Hepatocyte (in vitro differentiated cells): ENCODE measurements at regions not wholly inside any gene's neighbourhood (a gene's known extent, or its start where the extent isn't known, plus 50 kb on each side); places are given as distances from the start of the nearest gene placed in this dataset.

Experiments used
- DNase-seq: peaks from one replicate; pipeline ENCODE4 v3.0.0-alpha.2; 2016; ENCODE audit warnings: low spot score
- H2AFZ ChIP-seq: fragments of 200-600 bp; sonication (generic); 2 replicates; pipeline ENCODE4 v1.6.0; 2016; ENCODE audit warnings: antibody characterized with exemption, mild to moderate bottlenecking
- H3K27ac ChIP-seq: fragments of 200-600 bp; sonication (generic); 2 replicates; pipeline ENCODE4 v1.5.1; 2016; ENCODE audit warnings: mild to moderate bottlenecking
- H3K27me3 ChIP-seq: fragments of 200-600 bp; sonication (generic); 2 replicates; pipeline ENCODE4 v1.6.1; 2016
- H3K36me3 ChIP-seq: fragments of 200-600 bp; sonication (generic); replicated peaks from 2 replicates; pipeline ENCODE4 v1.5.1; 2016; ENCODE audit warnings: low read depth; ENCODE audit not compliant: insufficient read depth
- H3K4me1 ChIP-seq: fragments of 200-600 bp; sonication (generic); 2 replicates; pipeline ENCODE4 v1.5.1; 2016; ENCODE audit warnings: mild to moderate bottlenecking, moderate library complexity; ENCODE audit not compliant: insufficient read depth
- H3K4me2 ChIP-seq: fragments of 200-600 bp; sonication (generic); 2 replicates; pipeline ENCODE4 v1.6.0; 2016
- H3K4me3 ChIP-seq: fragments of 200-600 bp; sonication (generic); 2 replicates; pipeline ENCODE4 v1.5.1; 2016; ENCODE audit warnings: mild to moderate bottlenecking
- H3K79me2 ChIP-seq: fragments of 200-600 bp; sonication (generic); 2 replicates; pipeline ENCODE4 v1.6.0; 2017; ENCODE audit warnings: mild to moderate bottlenecking
- H3K9me2 ChIP-seq: fragments of 200-600 bp; sonication (generic); replicated peaks from 2 replicates; pipeline ENCODE4 v1.6.0; 2017; ENCODE audit warnings: mild to moderate bottlenecking; ENCODE audit not compliant: insufficient read depth
- H3K9me3 ChIP-seq: fragments of 200-600 bp; sonication (generic); 2 replicates; pipeline ENCODE4 v1.5.1; 2016; ENCODE audit warnings: low read depth, mild to moderate bottlenecking
- H4K20me1 ChIP-seq: fragments of 200-600 bp; sonication (generic); 2 replicates; pipeline ENCODE4 v1.6.0; 2016; ENCODE audit warnings: mild to moderate bottlenecking; ENCODE audit not compliant: insufficient read depth, poor library complexity, severe bottlenecking
- CTCF ChIP-seq: fragments of 200-600 bp; sonication (generic); IDR thresholded peaks from 2 replicates; pipeline ENCODE4 v1.5.1; 2016; ENCODE audit warnings: antibody characterized with exemption, mild to moderate bottlenecking; ENCODE audit not compliant: poor library complexity
- EZH2 ChIP-seq: fragments of 200-600 bp; sonication (generic); IDR thresholded peaks from 2 replicates; pipeline ENCODE4 v1.6.1; 2016; ENCODE audit warnings: antibody characterized with exemption, mild to moderate bottlenecking, borderline replicate concordance
- EZH2phosphoT487 ChIP-seq: fragments of 200-600 bp; sonication (generic); IDR thresholded peaks from one replicate; pipeline ENCODE4 v1.6.1; 2018; ENCODE audit warnings: antibody characterized with exemption, mild to moderate bottlenecking, low read depth, moderate library complexity; ENCODE audit not compliant: unreplicated experiment, severe bottlenecking
- WGBS: methylation state at CpG from one replicate; pipeline ENCODE4 v1.1.6; 2016; ENCODE audit warnings: low lambda C conversion rate; ENCODE audit errors: missing lambda C conversion rate; 5-methylcytosine and 5-hydroxymethylcytosine counted together

- no peaks in the 10 kb centered on the region for H3K79me2 ChIP-seq
- H4K20me1 ChIP-seq: no peaks in the 10 kb centered on the region
- H3K27ac ChIP-seq: no peak overlapping the region
- WGBS: 93% methylated on average over 5 of the region's 5 CpGs
- H3K9me2 ChIP-seq: no peaks in the 10 kb centered on the region
- no peak overlapping the region for H3K4me2 ChIP-seq
- no peaks in the 10 kb centered on the region for H3K4me1 ChIP-seq
- H3K27me3 ChIP-seq: no peaks in the 10 kb centered on the region
- no peak overlapping the region for H2AFZ ChIP-seq
- H3K9me3 ChIP-seq: no peaks in the 10 kb centered on the region
- TF ChIP-seq EZH2phosphoT487: no peak
- no peak for TF ChIP-seq CTCF
- no peak for TF ChIP-seq EZH2
- no peak overlapping the region for H3K4me3 ChIP-seq
- no peak for DNase-seq
- H3K36me3 ChIP-seq: no peaks in the 10 kb centered on the region
Measured at GRCh38 chr2:180753809-180754761, 226.3 kb upstream of the UBE2E3 start.

- DNase-seq: no peak
- 91% methylated on average over 4 of the region's 4 CpGs for WGBS
Measured at GRCh38 chr2:180751306-180751920, 229.0 kb upstream of the UBE2E3 start.

GRCh38 chr2:180747728-180748127 is 232.7 kb upstream of the UBE2E3 start:
- Histone ChIP-seq H3K27ac (no peak overlapping the region), H3K27me3 (no peaks in the 10 kb centered on the region), H3K36me3 (no peaks in the 10 kb centered on the region), H3K4me2 (no peak overlapping the region), H3K4me1 (no peaks in the 10 kb centered on the region), H4K20me1 (no peaks in the 10 kb centered on the region), H2AFZ (no peak overlapping the region), H3K4me3 (no peak overlapping the region), H3K9me2 (no peaks in the 10 kb centered on the region), H3K79me2 (no peaks in the 10 kb centered on the region), H3K9me3 (no peaks in the 10 kb centered on the region)
- 69% methylated on average over 3 of the region's 3 CpGs for WGBS
- no peak for DNase-seq
- TF ChIP-seq EZH2phosphoT487 (no peak), CTCF (no peak), EZH2 (no peak)

More at GRCh38 chr2:180751306-180751920, 229.0 kb upstream of the UBE2E3 start:
- Histone ChIP-seq H3K4me2 (no peak overlapping the region), H2AFZ (no peak overlapping the region), H3K4me3 (no peak overlapping the region), H3K27ac (no peak overlapping the region), H3K9me3 (no peaks in the 10 kb centered on the region), H3K27me3 (no peaks in the 10 kb centered on the region), H3K9me2 (no peaks in the 10 kb centered on the region), H4K20me1 (no peaks in the 10 kb centered on the region), H3K4me1 (no peaks in the 10 kb centered on the region), H3K36me3 (no peaks in the 10 kb centered on the region), H3K79me2 (no peaks in the 10 kb centered on the region)
- TF ChIP-seq EZH2phosphoT487 (no peak), CTCF (no peak), EZH2 (no peak)
